CD4-positive, alpha-beta T cell (primary cell): ENCODE measurements at regions not wholly inside any gene's neighbourhood (a gene's known extent, or its start where the extent isn't known, plus 50 kb on each side); places are given as distances from the start of the nearest gene placed in this dataset.

Source experiments
- ATAC-seq: fragments of 200-7000 bp; cut with Tn5 transposase; one replicate; pipeline ENCODE4 v1.10.0; 2022; ENCODE audit warnings: mild to moderate bottlenecking; ENCODE audit not compliant: poor library complexity
- CTCF ChIA-PET: fragments of 350-600 bp; sonication (Branson Sonifier 250); formaldehyde crosslinking; loops from one replicate; lab custom pipeline; 2021; ENCODE audit warnings: antibody characterized with exemption, inconsistent platforms; lab: Charles Lee
- POLR2A ChIA-PET: fragments of 350-600 bp; sonication (Branson Sonifier 250); formaldehyde crosslinking; loops from one replicate; lab custom pipeline; 2021; ENCODE audit warnings: antibody characterized with exemption, inconsistent platforms; lab: Charles Lee
- DNase-seq, 14 experiments: peaks; one replicate each; pipeline ENCODE4 v3.0.0-alpha.2; 2013 to 2020; ENCODE audit warnings: mixed read lengths in 2 of 14
- H3K27ac ChIP-seq, 2 donors: one replicate each; pipeline versions ENCODE4 v1.5.1 to v1.7.0; 2013; ENCODE audit warnings: low read length in 2 of 2, low read depth in 1 of 2, mild to moderate bottlenecking in 1 of 2
- H3K27me3 ChIP-seq, 2 experiments: 1 replicate in 1 of 2; 2 replicates in 1 of 2; pipeline versions ENCODE4 v1.6.1 to v1.7.0; 2013; ENCODE audit warnings: low read length in 2 of 2, control low read depth in 1 of 2, mild to moderate bottlenecking in 1 of 2, moderate library complexity in 1 of 2; ENCODE audit not compliant: insufficient read depth in 2 of 2, control insufficient read depth in 1 of 2
- H3K36me3 ChIP-seq: one replicate; pipeline ENCODE4 v1.6.1; 2013; ENCODE audit warnings: low read length, control low read depth; ENCODE audit not compliant: insufficient read depth
- H3K4me1 ChIP-seq: one replicate; pipeline ENCODE4 v1.6.1; 2013; ENCODE audit warnings: low read length, control low read depth; ENCODE audit not compliant: insufficient read depth
- H3K4me3 ChIP-seq: one replicate; pipeline ENCODE4 v1.5.1; 2013; ENCODE audit warnings: mild to moderate bottlenecking, low read length, moderate library complexity
- H3K9me3 ChIP-seq, 2 experiments: 1 replicate in 1 of 2; 2 replicates in 1 of 2; pipeline versions ENCODE4 v1.6.1 to v1.7.0; 2013; ENCODE audit warnings: low read length in 2 of 2, mild to moderate bottlenecking in 2 of 2, control low read depth in 1 of 2, moderate library complexity in 1 of 2; ENCODE audit not compliant: control insufficient read depth in 1 of 2, insufficient read depth in 1 of 2
- H3K27ac Mint-ChIP-seq: one replicate; pipeline ENCODE4 v1.8.0; 2020; ENCODE audit warnings: mixed read lengths
- H3K27me3 Mint-ChIP-seq: one replicate; pipeline ENCODE4 v1.8.0; 2021; ENCODE audit warnings: mixed read lengths
- H3K36me3 Mint-ChIP-seq: one replicate; pipeline ENCODE4 v1.8.0; 2021; ENCODE audit warnings: low read depth, mixed read lengths
- H3K4me1 Mint-ChIP-seq: one replicate; pipeline ENCODE4 v1.8.0; 2021; ENCODE audit warnings: low read depth, mixed read lengths
- H3K4me3 Mint-ChIP-seq: one replicate; pipeline ENCODE4 v1.8.0; 2020; ENCODE audit warnings: mild to moderate bottlenecking, mixed read lengths
- H3K9me3 Mint-ChIP-seq: one replicate; pipeline ENCODE4 v1.8.0; 2020; ENCODE audit warnings: mixed read lengths
- intact Hi-C, 2 experiments: fragments of 100-400 bp; cut with DNase I in 1 of 2; cut with micrococcal nuclease in 1 of 2; formaldehyde crosslinking; loops; one replicate each; pipeline versions ENCODE4 v1.15.1 to v1.9.0; 2023 to 2025; cut with DNase I, micrococcal nuclease
- TF ChIP-seq, protein P1 (sequence below): fragments of 200-600 bp; IDR thresholded peaks from one replicate; pipeline ENCODE4 v1.8.0; 2022; ENCODE audit warnings: antibody characterized with exemption, mild to moderate bottlenecking

DNA sequence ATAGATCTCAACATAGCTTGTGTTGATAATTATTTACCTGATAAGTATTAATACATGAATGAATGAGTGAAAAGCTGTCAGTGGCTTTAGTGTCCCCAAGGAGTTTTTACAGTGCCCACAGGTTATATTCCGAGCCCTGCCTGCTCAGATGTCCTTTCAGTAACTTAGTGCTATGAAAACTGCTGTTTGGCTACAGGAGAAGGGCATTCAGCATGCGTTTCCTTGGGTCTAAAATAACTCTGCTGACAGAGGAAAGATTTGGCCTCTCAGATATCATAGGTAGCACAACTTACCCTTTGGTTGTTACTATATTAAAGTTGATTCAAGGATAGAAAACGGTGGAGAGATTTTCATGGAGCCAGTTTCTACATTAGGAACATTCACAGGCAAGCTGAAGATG is 241.0 kb downstream of the ETAA1 start:
- no peaks in the 10 kb centered on the region for H3K9me3 Mint-ChIP-seq
- no peaks in the 10 kb centered on the region for H3K36me3 Mint-ChIP-seq
- no peak overlapping the region for H3K27ac ChIP-seq
- peaks cover 5% of the 10 kb centered on the region for H3K27me3 Mint-ChIP-seq
- TF ChIP-seq, protein P1, sequence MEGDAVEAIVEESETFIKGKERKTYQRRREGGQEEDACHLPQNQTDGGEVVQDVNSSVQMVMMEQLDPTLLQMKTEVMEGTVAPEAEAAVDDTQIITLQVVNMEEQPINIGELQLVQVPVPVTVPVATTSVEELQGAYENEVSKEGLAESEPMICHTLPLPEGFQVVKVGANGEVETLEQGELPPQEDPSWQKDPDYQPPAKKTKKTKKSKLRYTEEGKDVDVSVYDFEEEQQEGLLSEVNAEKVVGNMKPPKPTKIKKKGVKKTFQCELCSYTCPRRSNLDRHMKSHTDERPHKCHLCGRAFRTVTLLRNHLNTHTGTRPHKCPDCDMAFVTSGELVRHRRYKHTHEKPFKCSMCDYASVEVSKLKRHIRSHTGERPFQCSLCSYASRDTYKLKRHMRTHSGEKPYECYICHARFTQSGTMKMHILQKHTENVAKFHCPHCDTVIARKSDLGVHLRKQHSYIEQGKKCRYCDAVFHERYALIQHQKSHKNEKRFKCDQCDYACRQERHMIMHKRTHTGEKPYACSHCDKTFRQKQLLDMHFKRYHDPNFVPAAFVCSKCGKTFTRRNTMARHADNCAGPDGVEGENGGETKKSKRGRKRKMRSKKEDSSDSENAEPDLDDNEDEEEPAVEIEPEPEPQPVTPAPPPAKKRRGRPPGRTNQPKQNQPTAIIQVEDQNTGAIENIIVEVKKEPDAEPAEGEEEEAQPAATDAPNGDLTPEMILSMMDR = no peak
- no peaks in the 10 kb centered on the region for H3K4me1 ChIP-seq
- no peaks in the 10 kb centered on the region for H3K36me3 ChIP-seq
- POLR2A ChIA-PET = no interaction called here
- H3K27ac Mint-ChIP-seq = no peak overlapping the region
- no peak overlapping the region for H3K4me3 ChIP-seq
- CTCF ChIA-PET = no interaction called here
- no peak overlapping the region for H3K4me3 Mint-ChIP-seq
- H3K4me1 Mint-ChIP-seq = no peaks in the 10 kb centered on the region
- DNase-seq = no peak
- ATAC-seq = no peak
- H3K9me3 ChIP-seq = no peaks in the 10 kb centered on the region
- H3K27me3 ChIP-seq = no peaks in the 10 kb centered on the region
- intact Hi-C loops = no loop called here

DNA sequence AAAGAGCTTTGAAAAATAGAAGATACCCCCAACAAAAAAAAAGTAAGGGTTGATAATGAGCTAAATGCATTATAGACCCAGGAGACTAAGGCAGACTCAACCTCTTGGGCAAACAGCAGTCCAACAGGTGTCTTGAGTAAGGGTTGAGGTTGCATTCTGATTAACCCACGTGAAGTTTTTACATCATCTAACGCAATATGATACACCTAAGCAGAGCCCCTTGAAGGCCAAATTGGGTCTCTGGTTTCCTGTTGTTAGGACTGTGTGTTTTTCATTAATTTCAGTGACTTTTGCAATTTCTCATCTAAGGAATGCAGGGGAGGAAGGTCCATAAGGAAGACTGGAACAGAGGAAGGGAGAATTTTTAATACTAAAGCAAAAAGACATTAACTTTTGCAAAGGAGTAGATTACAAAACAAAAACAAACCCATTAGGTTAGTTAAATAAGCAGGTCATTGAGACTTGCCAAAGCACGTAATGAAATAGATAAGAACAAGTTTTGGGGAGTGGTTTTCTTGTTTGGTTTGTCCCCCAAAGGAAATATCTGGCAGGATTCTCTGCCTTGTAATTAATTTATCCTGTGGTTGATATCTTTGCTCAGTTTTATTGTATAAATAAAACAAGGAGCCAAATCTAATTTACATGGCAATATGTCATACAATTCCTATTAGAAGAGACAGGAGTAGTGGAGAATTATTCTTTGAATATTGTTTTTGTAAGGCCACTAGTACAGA is 244.3 kb downstream of the ETAA1 start:
- H3K36me3 ChIP-seq = no peaks in the 10 kb centered on the region
- Mint-ChIP-seq H3K27ac (no peak overlapping the region), H3K4me1 (no peaks in the 10 kb centered on the region), H3K36me3 (no peaks in the 10 kb centered on the region), H3K4me3 (no peak overlapping the region), H3K27me3 (peaks cover 5% of the 10 kb centered on the region), H3K9me3 (no peaks in the 10 kb centered on the region)
- ATAC-seq (no peak), DNase-seq (no peak)
- TF ChIP-seq, protein P1 = no peak
- ChIA-PET CTCF (no interaction called here), POLR2A (no interaction called here)
- H3K4me3 ChIP-seq = no peak overlapping the region
- no peaks in the 10 kb centered on the region for H3K4me1 ChIP-seq
- intact Hi-C loops = no loop called here
- peaks cover 2 to 5% of the 10 kb centered on the region in 2 experiments for H3K9me3 ChIP-seq
- H3K27ac ChIP-seq = no peak overlapping the region
- H3K27me3 ChIP-seq = no peaks in the 10 kb centered on the region

- DNase-seq = no peak
- Histone ChIP-seq H3K4me1 (no peaks in the 10 kb centered on the region), H3K9me3 (peaks cover 8 to 9% of the 10 kb centered on the region in 2 experiments), H3K36me3 (no peaks in the 10 kb centered on the region), H3K27me3 (no peaks in the 10 kb centered on the region), H3K4me3 (no peak overlapping the region), H3K27ac (no peak overlapping the region)
- TF ChIP-seq, protein P1 = no peak
- no peak for ATAC-seq
- intact Hi-C loops = no loop called here
- Mint-ChIP-seq H3K9me3 (no peaks in the 10 kb centered on the region), H3K4me3 (no peak overlapping the region), H3K36me3 (no peaks in the 10 kb centered on the region), H3K27me3 (peaks cover 5% of the 10 kb centered on the region), H3K27ac (no peak overlapping the region), H3K4me1 (no peaks in the 10 kb centered on the region)
- ChIA-PET CTCF (no interaction called here), POLR2A (no interaction called here)
These were observed 244.9 kb downstream of the ETAA1 start for GRCh38 chr2:67642046-67642382.
